IPS-NIHi11 (cell line): ENCODE measurements at regions not wholly inside any gene's neighbourhood (a gene's known extent, or its start where the extent isn't known, plus 50 kb on each side); places are given as distances from the start of the nearest gene placed in this dataset.

Experiments used
- DNase-seq: peaks from one replicate; pipeline ENCODE4 v3.0.0; 2012; ENCODE audit warnings: mixed read lengths, low spot score

DNA sequence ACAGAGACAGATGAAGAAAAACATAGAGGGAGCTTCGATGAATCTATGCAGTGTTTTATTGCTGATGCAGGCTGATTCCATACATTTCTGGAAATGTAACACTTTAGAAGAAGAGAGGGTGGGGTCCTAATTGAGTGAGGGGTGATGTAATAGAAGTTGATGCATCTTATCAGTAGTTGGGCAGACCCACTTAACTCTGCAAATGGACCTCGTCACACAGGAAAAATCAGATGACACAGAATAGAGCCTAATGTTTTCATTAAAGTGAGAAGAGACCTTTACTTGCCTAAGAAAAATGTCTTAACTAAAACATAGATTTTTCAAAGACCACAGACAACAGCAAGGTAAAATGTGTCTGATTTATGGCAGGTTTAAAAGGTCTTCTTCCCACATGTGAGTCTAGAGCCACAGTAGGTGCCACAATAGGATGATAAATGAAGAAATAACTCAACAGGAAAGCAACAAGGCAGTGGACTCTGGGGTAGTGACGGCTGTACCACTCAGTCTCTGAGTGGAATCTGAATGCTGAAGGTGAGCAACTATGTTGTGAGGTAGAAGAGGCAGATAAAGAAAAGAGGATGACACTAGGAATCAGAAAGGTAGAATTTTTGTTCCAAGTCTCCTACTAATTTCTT lies 414.7 kb upstream of the PIK3C3 start:
- DNase-seq, result no peak

DNA sequence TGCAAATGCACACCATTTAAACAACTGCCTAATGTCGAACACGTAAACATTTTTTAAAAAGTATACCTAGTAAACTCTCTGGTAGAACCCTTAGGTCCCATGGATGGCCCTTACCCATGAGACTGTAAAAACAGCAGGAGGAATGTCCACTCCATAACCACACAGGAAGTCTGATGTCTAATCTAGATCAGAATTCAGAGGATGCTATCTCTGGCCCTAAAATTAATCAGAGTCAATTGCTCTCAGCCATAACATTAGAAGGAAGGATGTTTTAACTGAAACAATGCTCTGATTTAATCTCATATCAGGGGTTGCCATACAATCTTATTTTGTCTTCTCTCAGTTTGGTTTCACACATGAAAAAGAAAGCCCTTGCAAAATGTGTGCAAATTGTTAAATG lies 416.3 kb upstream of the PIK3C3 start:
- DNase-seq, result no peak

DNA sequence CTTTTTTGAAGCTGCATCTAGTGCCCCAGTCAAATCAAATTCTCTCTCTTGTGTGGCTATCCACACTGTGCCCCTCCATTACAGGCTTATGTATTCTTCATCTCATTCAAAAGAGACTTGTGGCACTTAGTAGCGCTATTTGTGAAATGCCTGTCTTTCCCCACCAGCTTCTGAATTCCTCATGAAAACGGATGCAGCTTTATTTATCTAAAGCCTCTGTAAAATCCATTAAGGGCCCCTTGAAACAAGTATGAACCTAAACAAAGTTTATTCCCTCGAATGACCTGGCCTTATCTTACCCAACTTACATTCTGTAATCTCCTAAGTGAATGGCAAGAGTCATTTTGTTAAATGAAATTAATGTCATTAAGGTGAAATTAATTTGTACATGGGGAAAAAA lies 417.4 kb upstream of the PIK3C3 start:
- DNase-seq, result no peak

DNA sequence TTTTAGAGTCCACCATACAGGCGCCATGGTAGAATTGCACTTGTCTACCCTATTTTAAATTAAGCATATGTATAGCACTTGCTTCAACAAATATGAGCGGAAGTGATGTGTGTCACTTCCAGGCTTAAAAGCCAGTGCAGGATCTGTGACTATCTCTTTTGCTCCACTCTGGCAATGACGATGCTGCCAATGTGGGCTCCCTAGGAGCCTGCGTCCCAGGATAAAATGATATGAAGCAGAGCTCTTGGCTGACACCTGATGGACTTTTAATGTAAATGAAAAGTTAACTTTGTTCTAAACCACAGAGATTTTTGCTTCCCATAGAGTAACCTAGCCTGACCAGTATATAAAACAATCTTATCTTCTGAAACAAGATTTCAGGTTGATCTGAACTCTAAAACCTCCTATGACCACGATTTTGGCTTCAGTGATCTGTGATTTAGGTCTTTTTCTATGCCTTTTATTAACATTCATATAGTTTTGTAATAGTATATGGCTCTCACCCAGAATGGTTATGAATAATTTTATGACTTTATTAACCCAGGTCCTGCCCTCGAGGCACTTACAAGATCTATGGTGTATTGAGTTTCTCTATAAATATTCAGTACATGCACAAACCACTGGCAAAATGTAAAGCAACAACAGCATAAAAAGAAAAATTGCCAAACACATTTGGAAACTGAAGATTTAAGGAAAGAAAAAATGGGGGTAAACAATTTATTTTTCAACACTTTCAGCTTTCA lies 422.5 kb upstream of the PIK3C3 start:
- DNase-seq, result peak; percentile 20

DNA sequence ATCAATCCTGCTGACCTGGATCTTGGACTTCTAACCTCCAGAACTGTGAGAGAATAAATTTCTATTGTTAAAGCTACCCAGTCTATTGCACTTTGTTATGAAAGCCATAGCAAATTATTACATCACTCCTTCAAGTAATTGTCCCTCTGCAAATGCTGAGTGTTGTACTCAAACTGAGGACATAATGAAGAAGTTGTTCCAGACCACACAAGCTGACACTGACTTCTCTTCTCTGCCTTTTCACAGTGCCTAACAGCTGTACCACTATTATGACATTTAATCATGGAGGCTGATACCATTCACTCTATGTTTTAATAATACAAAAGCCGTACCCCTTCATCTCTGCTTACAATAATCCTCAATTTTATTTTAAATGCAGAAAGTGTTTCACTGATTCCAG lies 424.1 kb upstream of the PIK3C3 start:
- DNase-seq, result no peak

DNA sequence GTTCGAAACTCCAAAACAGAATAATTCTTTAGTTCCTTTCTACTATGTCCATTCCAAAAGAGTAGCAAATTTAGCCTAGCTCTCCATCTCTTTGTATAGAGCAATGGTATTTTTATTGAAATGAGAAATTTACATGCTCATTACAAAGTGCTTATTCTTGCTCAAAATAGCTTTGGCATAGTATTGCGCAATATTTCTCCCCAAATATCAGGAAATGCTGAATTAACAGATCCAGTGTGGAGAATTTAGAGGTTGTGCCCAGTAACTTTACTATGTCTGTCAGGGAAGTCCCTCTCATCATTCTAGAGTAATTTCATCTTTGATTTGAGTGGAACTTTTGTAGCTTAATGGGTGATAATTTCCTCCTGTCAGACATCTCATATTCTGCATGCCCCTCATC lies 425.9 kb upstream of the PIK3C3 start:
- DNase-seq, result no peak

DNA sequence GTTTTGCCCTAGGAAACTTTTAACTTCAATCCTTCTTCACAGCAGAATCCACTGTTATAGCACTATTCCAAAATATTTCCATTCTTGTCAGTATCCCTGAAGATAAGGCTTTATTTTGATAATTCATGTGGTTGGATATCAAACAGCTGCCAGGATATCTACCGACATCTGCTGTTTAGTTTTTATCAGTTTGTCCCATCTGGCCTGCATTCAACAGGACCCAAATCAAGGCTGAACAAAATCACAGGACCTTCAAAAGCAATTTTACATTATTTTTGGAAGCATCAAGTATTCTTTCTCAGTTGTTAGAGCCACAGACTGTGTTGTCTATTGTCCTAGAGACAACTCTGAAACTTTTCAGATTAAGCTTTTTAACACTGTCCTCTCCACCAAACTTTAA lies 429.0 kb upstream of the PIK3C3 start:
- no peak for DNase-seq

DNA sequence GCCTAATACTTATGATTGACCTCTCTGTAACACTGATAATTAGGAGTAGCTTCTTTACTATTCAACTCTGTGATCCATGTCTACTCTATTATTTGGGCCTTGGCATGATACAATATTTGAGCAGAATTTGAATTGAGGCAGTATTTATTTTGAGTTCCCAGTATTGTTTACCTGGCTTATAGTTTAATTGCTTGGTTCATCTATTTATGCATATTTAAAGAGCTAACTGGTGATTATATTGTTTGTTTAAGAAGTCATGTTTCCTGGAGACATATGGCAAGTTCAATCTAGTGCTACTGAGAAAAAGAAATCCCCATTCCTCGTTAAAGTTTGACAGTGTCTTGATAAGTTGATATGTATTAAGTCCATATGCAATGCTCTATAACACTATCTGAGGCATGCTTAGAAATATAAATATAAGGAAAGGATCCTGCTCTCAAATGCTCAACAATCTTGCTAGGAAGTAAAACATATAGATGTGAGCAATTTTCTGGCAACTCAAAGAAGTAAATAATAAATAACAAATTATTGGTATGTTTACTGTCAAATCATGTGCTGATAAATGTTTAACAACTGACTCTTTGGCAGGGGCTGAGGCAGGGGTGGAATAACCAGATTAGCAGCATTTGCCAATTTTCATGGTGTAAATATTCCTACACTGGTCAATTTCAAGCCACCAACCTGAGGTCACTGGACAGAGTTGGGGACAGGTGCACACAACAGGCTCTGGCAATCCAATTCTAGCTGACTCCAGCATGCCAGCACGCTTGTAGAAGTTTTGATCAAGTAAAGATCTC lies 430.2 kb upstream of the PIK3C3 start:
- no peak for DNase-seq

DNA sequence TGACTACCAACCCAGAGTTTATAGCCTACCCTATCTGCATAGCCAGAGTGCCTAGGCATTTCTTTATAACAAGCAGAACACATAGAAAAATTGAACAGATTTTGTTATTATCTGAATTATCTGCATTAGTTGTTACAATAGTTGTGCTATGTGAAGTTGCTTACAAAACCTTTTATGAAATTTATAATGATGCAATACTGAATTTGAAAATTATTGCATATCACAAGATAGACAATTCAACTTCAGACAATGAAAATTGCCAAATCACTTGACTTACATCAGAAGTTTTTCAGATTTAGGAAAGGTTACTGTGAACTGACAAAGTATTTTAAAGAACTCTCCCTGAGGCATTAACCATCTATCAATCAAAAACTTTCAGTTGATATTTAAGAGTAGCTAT lies 437.9 kb upstream of the PIK3C3 start:
- no peak for DNase-seq

DNA sequence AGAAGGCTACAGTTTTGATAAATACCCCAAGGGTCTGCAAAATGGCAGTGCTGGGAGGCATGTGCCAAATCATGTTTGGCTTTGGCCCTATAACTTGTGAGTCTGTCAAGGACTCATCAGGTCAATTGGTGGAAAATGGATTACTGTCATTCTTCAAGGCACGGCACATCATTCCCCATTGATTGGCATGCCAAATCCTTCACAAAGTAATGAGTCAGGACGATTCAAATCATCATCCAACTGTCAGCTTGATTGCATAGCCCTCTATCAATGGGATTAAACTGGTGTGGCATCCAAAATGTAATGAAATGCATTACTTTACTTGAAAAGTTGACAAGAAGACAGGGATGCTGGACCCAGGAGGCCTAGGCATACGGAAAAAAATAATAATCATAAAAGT lies 441.6 kb upstream of the PIK3C3 start:
- DNase-seq, result no peak

DNA sequence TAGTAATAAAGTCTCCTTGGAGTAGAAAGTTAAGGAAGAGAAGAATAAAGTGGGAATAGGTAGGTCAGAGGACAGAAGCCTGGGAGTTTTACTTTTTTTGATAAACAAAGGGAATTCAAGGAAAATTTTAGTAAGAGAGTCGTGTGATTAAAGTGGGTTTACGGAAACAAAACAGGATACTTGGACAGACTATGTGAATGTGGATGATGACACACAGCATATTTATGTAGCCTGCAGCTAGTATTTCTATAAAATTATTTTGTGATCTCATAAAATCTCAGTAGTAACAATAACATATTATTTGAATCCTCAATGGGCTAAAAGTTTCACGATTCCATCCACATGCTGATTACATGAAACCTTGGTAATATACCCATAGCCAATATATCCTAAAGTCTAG lies 450.7 kb upstream of the PIK3C3 start:
- DNase-seq, result no peak

DNA sequence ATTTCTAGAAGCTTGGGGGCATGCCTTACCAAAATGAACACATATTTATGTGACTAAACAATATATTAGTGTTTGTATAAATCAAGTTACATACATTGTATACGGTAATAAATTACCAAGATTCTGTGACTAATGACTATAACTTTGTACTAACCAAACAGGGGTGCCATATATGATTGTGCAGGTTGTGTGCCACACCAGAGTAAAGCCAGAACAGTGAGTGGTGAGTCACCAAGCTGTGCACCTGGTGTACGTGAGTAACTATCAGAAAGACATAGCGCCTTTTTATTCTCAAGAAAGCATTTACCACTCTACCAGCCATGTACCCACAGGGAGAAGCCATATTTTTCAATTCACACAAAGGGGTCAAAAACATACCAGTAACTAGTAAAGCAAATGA lies 453.2 kb upstream of the PIK3C3 start:
- no peak for DNase-seq

DNA sequence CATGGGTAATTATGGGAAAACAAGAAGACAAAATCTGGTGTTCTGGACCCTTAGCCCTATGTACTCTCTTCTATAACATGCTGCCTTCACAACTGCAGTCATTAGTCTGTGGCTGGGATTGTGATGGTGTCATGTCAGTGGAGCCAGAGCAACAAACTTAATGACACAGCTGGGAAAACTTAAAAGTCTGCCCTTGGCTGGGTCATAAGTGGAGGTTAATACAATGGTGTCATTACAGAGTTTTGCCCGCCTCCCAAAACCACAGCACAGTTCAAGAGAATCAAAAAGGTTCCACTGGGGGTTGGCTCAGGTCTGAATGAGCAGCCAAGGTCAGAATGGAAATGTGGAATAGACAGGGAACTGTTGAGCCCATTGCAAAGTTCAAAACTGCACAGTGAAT lies 455.7 kb upstream of the PIK3C3 start:
- DNase-seq, result no peak

DNA sequence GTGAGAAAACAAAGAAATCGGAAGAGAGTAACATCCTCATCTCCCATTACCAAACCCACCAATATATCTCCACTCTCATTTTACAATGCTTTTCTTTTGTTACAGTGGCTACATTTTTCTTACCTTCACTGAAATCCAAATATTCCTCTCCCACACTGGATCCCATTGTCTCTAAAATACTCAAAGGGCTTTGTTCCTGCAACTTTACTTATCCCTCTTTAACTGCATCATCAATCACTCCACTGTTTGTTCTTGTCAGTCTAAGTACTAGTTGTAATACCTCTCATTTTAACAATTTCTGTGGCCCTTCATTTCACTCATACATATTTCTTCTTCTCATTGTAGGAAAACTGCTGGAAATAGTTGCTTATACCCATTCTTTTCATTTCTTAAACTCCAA lies 464.2 kb upstream of the PIK3C3 start:
- no peak for DNase-seq

DNA sequence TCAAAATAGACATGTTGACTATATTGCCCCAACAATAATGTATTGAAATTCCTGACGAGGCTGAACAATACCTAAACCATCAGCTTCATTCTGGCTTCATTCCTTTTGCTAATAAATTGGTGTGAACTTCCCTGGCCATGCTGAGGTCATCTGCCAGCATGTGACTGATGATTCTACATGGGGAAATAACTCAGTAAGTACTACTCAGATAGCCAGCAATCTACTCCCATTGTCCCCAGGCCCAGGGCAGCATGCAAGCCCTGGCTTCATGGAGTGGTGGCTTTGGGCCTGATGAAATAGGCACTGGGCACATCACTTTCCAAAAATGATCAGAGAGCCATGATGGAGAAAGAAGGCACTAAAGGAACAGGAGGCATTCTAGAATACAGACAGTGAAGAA lies 468.5 kb upstream of the PIK3C3 start:
- DNase-seq, result no peak

DNA sequence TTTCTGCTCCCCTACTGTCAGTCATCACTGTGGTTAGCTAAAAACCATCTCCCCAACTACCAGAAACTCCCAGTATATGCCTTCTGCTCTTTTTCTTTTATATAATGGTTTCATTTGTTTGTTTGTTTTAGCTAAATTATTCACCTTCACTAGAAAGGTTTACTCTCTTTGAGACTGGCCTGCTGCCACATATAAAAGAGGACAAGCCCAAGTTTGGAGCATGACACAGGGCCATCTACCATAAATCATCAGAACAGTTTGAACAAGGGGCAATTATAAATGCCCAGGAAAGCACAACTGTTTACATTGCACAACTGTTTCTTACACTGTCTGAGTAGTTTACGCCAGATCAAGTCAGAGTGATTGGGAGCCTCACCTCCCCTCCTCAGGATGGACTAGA lies 471.0 kb upstream of the PIK3C3 start:
- DNase-seq, result no peak

DNA sequence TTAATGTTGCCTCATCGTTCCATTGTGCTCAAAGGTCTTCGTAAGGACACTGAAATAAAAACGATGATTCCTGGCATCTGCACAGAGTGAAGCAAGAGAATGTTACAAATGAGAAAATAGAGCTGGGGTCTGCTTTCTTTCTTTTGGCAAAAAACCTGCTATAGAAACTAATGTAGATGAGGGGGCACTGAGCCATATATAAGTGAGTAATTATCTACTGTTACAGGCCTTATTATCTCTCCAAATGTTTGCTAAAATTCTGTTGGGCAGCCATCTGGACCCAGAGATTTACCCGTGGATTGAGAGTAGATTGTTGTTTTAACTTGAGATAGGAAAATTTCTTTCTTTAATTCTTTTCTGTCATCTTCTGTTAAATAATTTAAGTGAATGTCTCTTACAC lies 472.5 kb upstream of the PIK3C3 start:
- DNase-seq, result no peak

DNA sequence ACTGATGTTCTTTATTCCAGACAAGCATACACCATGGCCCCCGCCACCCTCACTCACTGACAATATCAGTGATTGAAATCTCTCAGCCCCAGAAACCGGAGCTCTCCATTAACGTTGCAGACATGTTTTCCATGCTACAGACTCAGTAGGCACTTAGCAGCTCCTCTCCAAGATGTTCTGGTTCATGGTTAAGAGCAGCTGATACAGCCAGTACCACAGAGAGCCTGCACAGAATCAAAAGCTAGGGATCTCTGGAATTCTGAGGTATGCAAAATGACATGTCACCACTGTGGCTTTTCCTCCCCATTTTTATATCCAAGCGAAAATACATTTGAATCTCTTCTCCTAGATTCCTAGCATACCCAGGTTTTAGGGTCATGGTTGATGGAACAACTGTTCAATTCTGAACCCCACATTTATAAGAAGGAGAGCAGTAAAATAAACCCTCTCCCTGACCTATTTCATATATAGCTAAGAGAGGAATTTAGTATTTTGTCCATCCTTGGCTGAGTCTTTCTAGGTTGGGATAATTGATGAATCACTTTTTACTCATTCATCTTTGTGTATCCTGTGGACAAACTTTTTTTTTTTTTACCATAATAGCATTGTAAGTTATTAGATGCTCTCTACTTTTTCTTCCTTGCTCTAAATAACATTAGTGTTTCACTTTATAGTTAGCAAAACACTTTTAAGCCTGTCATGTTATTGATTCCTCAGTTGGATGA lies 488.4 kb upstream of the PIK3C3 start:
- no peak for DNase-seq

DNA sequence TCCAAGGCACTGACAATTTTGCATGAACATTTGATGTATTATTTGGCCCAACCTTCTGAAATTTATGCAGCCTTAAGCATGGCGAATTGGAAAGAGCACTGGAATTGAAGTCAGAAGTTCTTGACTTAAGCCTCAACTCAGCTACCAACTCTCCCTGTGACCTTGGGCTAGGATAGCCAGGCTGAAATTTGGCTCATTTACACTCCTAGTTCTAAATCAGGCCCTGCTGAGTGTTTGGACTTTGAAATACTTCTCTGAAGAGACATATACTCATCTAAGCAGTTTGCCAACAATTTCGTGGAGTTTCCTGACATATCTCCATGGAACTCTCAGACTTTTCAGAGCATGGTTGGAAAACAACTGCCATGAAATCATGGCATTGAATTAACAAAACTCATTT lies 489.6 kb upstream of the PIK3C3 start:
- DNase-seq, result no peak

DNA sequence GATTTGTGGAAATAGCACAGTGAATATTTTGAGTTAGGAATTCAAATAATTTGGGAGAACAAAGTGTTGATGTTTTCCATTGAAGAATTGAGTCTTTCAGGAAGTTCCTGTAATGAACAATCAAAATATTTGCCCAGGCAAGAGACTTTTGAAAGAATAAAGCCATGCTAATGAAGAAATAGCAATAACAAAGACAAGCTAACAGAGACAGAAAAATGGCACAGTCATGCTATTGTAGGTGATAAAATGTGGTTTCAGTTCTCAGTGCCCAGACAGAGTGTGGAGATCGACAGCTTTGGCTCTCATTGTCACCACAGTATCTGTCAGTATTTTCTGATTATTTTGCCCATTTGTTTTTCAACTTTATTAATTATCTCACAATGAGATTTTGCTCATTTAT lies 490.8 kb upstream of the PIK3C3 start:
- DNase-seq, result no peak

DNA sequence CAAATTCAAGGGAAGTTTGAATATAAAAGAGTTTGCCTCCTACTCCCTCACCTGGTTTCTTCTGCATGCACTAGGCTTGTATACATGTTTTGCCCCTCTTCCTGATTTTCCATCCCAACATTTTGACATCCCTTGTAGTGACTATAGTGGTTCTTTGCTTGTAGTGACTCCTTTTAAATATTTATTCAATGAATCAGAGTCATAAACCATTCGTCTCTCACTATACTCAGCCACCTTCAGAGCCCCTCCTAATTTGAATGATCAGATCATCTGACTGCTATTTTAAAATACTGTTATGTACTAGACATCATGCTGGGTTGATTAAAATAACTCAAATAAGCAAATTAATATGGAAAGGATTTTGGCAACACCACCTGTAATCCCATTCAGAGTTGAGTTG lies 492.1 kb upstream of the PIK3C3 start:
- DNase-seq, result no peak

DNA sequence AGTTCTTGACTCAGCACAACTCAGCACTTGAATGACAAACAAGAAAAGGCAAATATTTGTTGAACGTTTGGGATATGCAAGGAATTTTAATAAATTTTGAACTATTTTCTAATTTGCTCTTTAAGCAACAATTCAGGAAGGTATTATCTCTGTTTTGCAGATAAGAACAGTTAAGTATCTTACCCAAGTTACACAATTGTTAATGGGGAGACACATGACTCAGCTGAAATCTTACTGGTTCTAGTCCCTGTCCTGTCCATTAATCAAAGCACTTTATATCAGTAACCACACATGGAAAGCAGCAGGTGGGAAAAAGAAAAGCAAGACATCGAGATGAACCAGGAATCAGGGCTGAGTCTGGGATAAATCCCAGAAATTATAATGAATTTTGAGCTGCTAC lies 493.9 kb upstream of the PIK3C3 start:
- no peak for DNase-seq

DNA sequence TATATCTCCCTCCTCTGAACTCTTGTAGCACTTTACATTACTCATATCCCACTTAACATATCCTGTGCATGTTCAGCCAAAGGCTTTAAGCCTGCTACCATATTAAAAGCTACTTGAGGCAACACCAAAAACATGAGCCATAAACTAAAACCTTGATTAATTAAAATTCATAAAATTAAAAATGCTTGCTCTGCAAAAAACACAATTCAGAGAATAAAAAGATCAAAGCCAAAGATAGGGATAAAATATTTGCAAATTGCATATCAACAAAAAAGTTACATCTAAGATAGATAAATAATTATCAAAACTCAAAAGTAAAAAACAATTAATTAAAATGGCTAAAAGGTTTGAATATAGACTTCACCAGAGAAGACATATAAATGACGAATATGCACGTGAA lies 495.4 kb upstream of the PIK3C3 start:
- no peak for DNase-seq
